ENCODE measurements at regions not wholly inside any gene's neighbourhood (a gene's known extent, or its start where the extent isn't known, plus 50 kb on each side); places are given as distances from the start of the nearest gene placed in this dataset.

GRCh38 chr14:22509036-22509709 lies 79.9 kb downstream of the DAD1 start:
- peak overlapping the region in 1 of 10 donors; percentile 21 for H3K4me3 ChIP-seq
- no peak for TF ChIP-seq CTCF (IDR thresholded peaks at IDR 0.05)
- H3K4me1 ChIP-seq: peaks cover 3 to 50% (median 37%) of the 10 kb centered on the region in 9 donors
- peak overlapping the region in 1 of 10 donors; percentile 76 for H3K27ac ChIP-seq
- 82 to 87% methylated on average over 7 of the region's 7 CpGs for WGBS, 2 donors
- intact Hi-C loops (cut with DNase I): no loop called here
- DNase-seq: no peak
- H3K27me3 ChIP-seq: no peaks in the 10 kb centered on the region
- H3K36me3 ChIP-seq: no peaks in the 10 kb centered on the region
- H3K9me3 ChIP-seq: no peaks in the 10 kb centered on the region
- peak in 1 of 8 donors; percentile 6 for ATAC-seq

- DNase-seq: no peak
- no peak for ATAC-seq
- intact Hi-C loops (cut with DNase I): no loop called here
- H3K27me3 ChIP-seq: no peaks in the 10 kb centered on the region
- no peaks in the 10 kb centered on the region for H3K9me3 ChIP-seq
- H3K4me1 ChIP-seq: peaks cover 3 to 45% (median 32%) of the 10 kb centered on the region in 9 donors
- H3K36me3 ChIP-seq: no peaks in the 10 kb centered on the region
- H3K27ac ChIP-seq: peak overlapping the region in 1 of 10 donors; percentile 76
- no peak for TF ChIP-seq CTCF (IDR thresholded peaks at IDR 0.05)
- WGBS, 2 donors: 85 to 93% methylated on average over 4 of the region's 4 CpGs
- peak overlapping the region in 1 of 10 donors; percentile 21 for H3K4me3 ChIP-seq
Measured at GRCh38 chr14:22508662-22509035, 80.4 kb downstream of the DAD1 start.

GRCh38 chr14:22508150-22508457 lies 80.9 kb downstream of the DAD1 start:
- no peak overlapping the region for H3K4me3 ChIP-seq
- H3K9me3 ChIP-seq: no peaks in the 10 kb centered on the region
- DNase-seq (no peak), ATAC-seq (no peak)
- H3K36me3 ChIP-seq: no peaks in the 10 kb centered on the region
- H3K27ac ChIP-seq: peak overlapping the region in 1 of 10 donors; percentile 76
- peaks cover 3 to 39% (median 26%) of the 10 kb centered on the region in 9 donors for H3K4me1 ChIP-seq
- WGBS, 2 donors: 78 to 94% methylated on average over 2 of the region's 2 CpGs
- no peak for TF ChIP-seq CTCF (IDR thresholded peaks at IDR 0.05)
- intact Hi-C loops (cut with DNase I): no loop called here
- no peaks in the 10 kb centered on the region for H3K27me3 ChIP-seq

GRCh38 chr14:22506778-22507351 lies 82.2 kb downstream of the DAD1 start:
- Histone ChIP-seq H3K27me3 (no peaks in the 10 kb centered on the region), H3K4me3 (no peak overlapping the region), H3K9me3 (no peaks in the 10 kb centered on the region), H3K4me1 (peaks cover 0 to 36% (median 14%) of the 10 kb centered on the region in 9 donors), H3K36me3 (no peaks in the 10 kb centered on the region), H3K27ac (peak overlapping the region in 1 of 10 donors; percentile 76)
- WGBS, 2 donors: 45 to 54% methylated on average over 2 of the region's 2 CpGs
- no peak for ATAC-seq
- DNase-seq: no peak
- intact Hi-C loops (cut with DNase I): no loop called here
- TF ChIP-seq CTCF (IDR thresholded peaks at IDR 0.05): no peak
